OCI-LY1 (cell line): ENCODE measurements at regions not wholly inside any gene's neighbourhood (a gene's known extent, or its start where the extent isn't known, plus 50 kb on each side); places are given as distances from the start of the nearest gene placed in this dataset.

Experiments used
- H2AFZ ChIP-seq: fragments of 200-600 bp; sonication (generic), shearing (Covaris generic); 2 replicates; pipeline ENCODE4 v1.6.0; 2014; ENCODE audit warnings: antibody characterized with exemption, mild to moderate bottlenecking, low read length
- H3F3A ChIP-seq: fragments of 200-600 bp; sonication (generic), shearing (Covaris generic); 2 replicates; pipeline ENCODE4 v1.6.0; 2014; ENCODE audit warnings: mild to moderate bottlenecking, antibody characterized with exemption, low read length, moderate library complexity; ENCODE audit not compliant: insufficient read depth
- H3K27ac ChIP-seq: fragments of 200-600 bp; sonication (generic); 2 replicates; pipeline ENCODE4 v1.5.1; 2014; ENCODE audit warnings: low read length, mixed run types, mild to moderate bottlenecking, low read depth; ENCODE audit not compliant: poor library complexity, severe bottlenecking
- H3K27me3 ChIP-seq: fragments of 200-600 bp; sonication (generic); 2 replicates; pipeline ENCODE4 v1.6.0; 2014; ENCODE audit warnings: antibody characterized with exemption, mild to moderate bottlenecking, low read length, moderate library complexity; ENCODE audit not compliant: insufficient read depth
- H3K36me3 ChIP-seq: fragments of 200-600 bp; sonication (generic); 2 replicates; pipeline ENCODE4 v1.6.1; 2014; ENCODE audit warnings: mild to moderate bottlenecking, antibody characterized with exemption, low read length, moderate library complexity, mixed read lengths; ENCODE audit not compliant: insufficient read depth
- H3K4me1 ChIP-seq: fragments of 200-600 bp; sonication (generic); 2 replicates; pipeline ENCODE4 v1.5.1; 2014; ENCODE audit warnings: mild to moderate bottlenecking, low read length, moderate library complexity; ENCODE audit not compliant: insufficient read depth, severe bottlenecking
- H3K4me2 ChIP-seq: fragments of 200-600 bp; sonication (generic), shearing (Covaris generic); 2 replicates; pipeline ENCODE4 v1.6.1; 2014; ENCODE audit warnings: low read length
- H3K4me3 ChIP-seq: fragments of 200-600 bp; sonication (generic); 2 replicates; pipeline ENCODE4 v1.5.1; 2014; ENCODE audit warnings: low read length, low read depth, mild to moderate bottlenecking, mixed read lengths; ENCODE audit not compliant: poor library complexity, severe bottlenecking
- H3K79me2 ChIP-seq: fragments of 200-600 bp; shearing (Covaris generic); 2 replicates; pipeline ENCODE4 v1.6.1; 2016; ENCODE audit warnings: mixed run types, low read length, mixed read lengths; ENCODE audit not compliant: insufficient read depth
- H3K9ac ChIP-seq: fragments of 200-600 bp; sonication (generic), shearing (Covaris generic); 2 replicates; pipeline ENCODE4 v1.6.1; 2014; ENCODE audit warnings: mild to moderate bottlenecking, low read length, mixed read lengths
- H3K9me2 ChIP-seq: fragments of 200-600 bp; sonication (generic), shearing (Covaris generic); 2 replicates; pipeline ENCODE4 v1.6.1; 2014; ENCODE audit warnings: low read depth, mild to moderate bottlenecking, low read length, mixed read lengths
- H3K9me3 ChIP-seq: fragments of 200-600 bp; shearing (Covaris generic); 2 replicates; pipeline ENCODE4 v1.6.1; 2014; ENCODE audit warnings: low read length, mixed read lengths
- H4K20me1 ChIP-seq: fragments of 200-600 bp; sonication (generic), shearing (Covaris generic); 2 replicates; pipeline ENCODE4 v1.6.0; 2016; ENCODE audit warnings: mild to moderate bottlenecking, low read length; ENCODE audit not compliant: insufficient read depth
- EZH2 ChIP-seq: fragments of 200-600 bp; sonication (generic), shearing (Covaris generic); IDR thresholded peaks from 2 replicates; pipeline ENCODE4 v1.8.0; 2017; ENCODE audit warnings: borderline replicate concordance, mixed run types, mild to moderate bottlenecking, antibody characterized with exemption, low read length, moderate library complexity, mixed read lengths
- TF ChIP-seq, protein P1 (sequence below): fragments of 200-600 bp; sonication (generic), shearing (Covaris generic); IDR thresholded peaks from 2 replicates; pipeline ENCODE4 v1.5.1; 2017; ENCODE audit warnings: mild to moderate bottlenecking, antibody characterized with exemption, low read length, moderate library complexity, mixed read lengths

- TF ChIP-seq, protein P1, sequence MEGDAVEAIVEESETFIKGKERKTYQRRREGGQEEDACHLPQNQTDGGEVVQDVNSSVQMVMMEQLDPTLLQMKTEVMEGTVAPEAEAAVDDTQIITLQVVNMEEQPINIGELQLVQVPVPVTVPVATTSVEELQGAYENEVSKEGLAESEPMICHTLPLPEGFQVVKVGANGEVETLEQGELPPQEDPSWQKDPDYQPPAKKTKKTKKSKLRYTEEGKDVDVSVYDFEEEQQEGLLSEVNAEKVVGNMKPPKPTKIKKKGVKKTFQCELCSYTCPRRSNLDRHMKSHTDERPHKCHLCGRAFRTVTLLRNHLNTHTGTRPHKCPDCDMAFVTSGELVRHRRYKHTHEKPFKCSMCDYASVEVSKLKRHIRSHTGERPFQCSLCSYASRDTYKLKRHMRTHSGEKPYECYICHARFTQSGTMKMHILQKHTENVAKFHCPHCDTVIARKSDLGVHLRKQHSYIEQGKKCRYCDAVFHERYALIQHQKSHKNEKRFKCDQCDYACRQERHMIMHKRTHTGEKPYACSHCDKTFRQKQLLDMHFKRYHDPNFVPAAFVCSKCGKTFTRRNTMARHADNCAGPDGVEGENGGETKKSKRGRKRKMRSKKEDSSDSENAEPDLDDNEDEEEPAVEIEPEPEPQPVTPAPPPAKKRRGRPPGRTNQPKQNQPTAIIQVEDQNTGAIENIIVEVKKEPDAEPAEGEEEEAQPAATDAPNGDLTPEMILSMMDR, result no peak
- no peak for TF ChIP-seq EZH2
- no peak overlapping the region for H3K4me2 ChIP-seq
Measured at GRCh38 chr4:173859091-173859713, 329.2 kb upstream of the HAND2 start.

DNA sequence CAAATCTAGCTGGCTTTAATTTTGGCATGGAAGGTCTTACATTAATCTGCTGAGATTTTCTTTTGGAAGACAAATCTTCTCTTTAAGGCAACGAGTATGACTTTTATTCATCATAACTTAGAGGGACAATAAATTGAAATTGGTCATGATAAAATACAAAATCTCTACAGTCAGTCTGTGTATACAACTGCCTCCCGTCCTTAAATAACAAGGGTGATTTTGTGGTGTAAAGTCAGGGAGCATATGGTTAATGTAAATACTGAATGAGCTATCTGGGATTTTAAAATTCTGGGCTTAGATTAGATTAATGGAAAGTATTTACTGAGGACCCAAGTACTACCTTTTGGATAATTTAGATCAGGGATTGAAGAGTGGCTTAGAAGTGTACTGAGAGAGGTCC lies 328.4 kb upstream of the HAND2 start:
- Histone ChIP-seq H3K27ac (no peak overlapping the region), H3K79me2 (no peaks in the 10 kb centered on the region)

More at GRCh38 chr4:173859091-173859713, 329.2 kb upstream of the HAND2 start:
- Histone ChIP-seq H3K27me3 (no peaks in the 10 kb centered on the region), H3K4me1 (no peaks in the 10 kb centered on the region), H3K9me2 (no peaks in the 10 kb centered on the region), H2AFZ (no peak overlapping the region), H3K4me3 (no peak overlapping the region), H3F3A (no peaks in the 10 kb centered on the region), H3K9me3 (no peaks in the 10 kb centered on the region), H4K20me1 (no peaks in the 10 kb centered on the region), H3K36me3 (no peaks in the 10 kb centered on the region), H3K9ac (no peak overlapping the region), H3K27ac (no peak overlapping the region), H3K79me2 (no peaks in the 10 kb centered on the region)

GRCh38 chr4:173857828-173858227 lies 327.8 kb upstream of the HAND2 start:
- H3K36me3 ChIP-seq, result no peaks in the 10 kb centered on the region
- H3K9ac ChIP-seq, result no peak overlapping the region
- TF ChIP-seq, protein P1, result no peak
- no peak for TF ChIP-seq EZH2
- H3K4me1 ChIP-seq, result no peaks in the 10 kb centered on the region
- no peaks in the 10 kb centered on the region for H3F3A ChIP-seq
- H3K27ac ChIP-seq, result no peak overlapping the region
- H3K27me3 ChIP-seq, result no peaks in the 10 kb centered on the region
- no peaks in the 10 kb centered on the region for H3K9me3 ChIP-seq
- no peak overlapping the region for H3K4me3 ChIP-seq
- H3K79me2 ChIP-seq, result no peaks in the 10 kb centered on the region
- H3K9me2 ChIP-seq, result no peaks in the 10 kb centered on the region
- H4K20me1 ChIP-seq, result no peaks in the 10 kb centered on the region
- H3K4me2 ChIP-seq, result no peak overlapping the region
- no peak overlapping the region for H2AFZ ChIP-seq

More for the DNA sequence above, 328.4 kb upstream of the HAND2 start:
- no peak overlapping the region for H3K4me2 ChIP-seq
- no peaks in the 10 kb centered on the region for H3K27me3 ChIP-seq
- no peaks in the 10 kb centered on the region for H3K9me3 ChIP-seq
- no peak overlapping the region for H3K9ac ChIP-seq
- H3K4me3 ChIP-seq, result no peak overlapping the region
- H2AFZ ChIP-seq, result no peak overlapping the region
- H3K36me3 ChIP-seq, result no peaks in the 10 kb centered on the region
- H3K9me2 ChIP-seq, result no peaks in the 10 kb centered on the region
- TF ChIP-seq EZH2, result no peak
- TF ChIP-seq, protein P1, result no peak
- H3F3A ChIP-seq, result no peaks in the 10 kb centered on the region
- no peaks in the 10 kb centered on the region for H3K4me1 ChIP-seq
- H4K20me1 ChIP-seq, result no peaks in the 10 kb centered on the region
